Right forelimb (tissue), 1 donor: ENCODE measurements at regions not wholly inside any gene's neighbourhood (a gene's known extent, or its start where the extent isn't known, plus 50 kb on each side); places are given as distances from the start of the nearest gene placed in this dataset.
A peak's percentile ranks its signal among the peaks of the same experiment; 100 is the strongest.

Experiments used
- DNase-seq: peaks from one replicate; pipeline ENCODE4 v3.0.0-alpha.2; 2018

DNA sequence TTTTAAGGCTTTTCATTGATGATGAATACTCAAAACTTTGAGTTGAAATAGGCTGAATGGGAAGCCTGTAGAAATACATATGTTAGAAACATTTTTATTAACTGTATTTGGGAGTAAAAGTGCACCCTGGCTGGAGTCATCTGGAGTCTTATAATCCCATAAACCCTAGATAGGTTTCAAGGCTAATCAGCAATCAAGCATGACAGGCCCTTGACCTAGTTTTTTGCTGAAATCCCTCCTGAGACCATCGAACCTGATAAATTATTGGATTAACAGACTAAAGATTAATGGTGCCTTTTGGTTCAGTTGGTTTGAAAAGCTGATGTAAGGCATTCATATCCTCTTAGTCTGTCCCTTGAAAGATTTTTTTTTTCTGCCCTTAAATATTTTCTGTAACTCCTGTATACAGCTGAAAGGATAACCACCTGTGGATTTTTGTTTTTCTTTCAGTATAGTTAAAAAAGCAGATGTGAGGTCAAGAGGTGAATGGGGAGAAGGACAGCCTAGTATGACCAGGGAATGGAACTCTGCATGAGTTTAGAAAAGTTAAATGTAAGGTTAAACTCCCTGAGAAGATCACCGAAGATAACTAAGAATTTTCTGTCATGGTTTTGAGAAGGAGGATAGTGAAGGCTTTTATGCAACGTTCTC, 69.4 kb upstream of the STXBP5L start:
- no peak for DNase-seq

DNA sequence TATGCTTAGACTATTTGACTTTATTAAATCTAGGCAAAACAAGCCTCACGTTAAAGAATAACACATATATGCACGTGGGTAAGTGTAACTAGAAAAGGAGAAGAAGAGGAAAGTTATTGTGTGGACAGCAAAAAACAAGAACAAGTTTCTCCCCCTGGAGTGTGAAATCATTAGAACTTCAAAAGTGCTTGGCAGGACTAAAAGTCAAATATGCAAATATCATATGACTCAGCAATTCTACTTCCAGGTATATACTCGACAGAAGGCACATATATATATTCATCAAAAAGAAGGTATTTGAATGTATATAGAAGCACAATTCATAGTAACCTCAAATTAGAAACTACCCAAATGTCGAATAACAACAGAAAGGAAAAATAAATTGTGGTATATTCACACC, 68.9 kb upstream of the STXBP5L start:
- no peak for DNase-seq

DNA sequence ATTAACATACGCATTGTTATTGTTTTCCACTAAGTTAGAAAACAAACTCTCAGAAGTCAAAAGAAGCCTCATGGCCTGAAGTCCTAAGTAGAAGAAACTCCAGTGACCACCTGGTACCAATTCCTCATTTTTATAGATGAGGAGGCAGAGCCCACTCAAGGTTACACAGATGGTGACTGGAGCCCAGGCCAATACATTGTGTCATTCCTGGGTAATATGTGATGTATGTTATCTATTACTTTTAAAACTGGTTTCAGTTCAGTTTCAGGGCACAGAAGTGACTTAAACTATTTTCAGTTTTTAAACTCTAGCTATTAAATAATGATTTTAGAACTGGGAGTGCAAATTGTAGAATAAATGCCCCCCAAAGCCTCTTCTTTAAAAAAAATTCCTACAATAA, 66.7 kb upstream of the STXBP5L start:
- DNase-seq: no peak

DNA sequence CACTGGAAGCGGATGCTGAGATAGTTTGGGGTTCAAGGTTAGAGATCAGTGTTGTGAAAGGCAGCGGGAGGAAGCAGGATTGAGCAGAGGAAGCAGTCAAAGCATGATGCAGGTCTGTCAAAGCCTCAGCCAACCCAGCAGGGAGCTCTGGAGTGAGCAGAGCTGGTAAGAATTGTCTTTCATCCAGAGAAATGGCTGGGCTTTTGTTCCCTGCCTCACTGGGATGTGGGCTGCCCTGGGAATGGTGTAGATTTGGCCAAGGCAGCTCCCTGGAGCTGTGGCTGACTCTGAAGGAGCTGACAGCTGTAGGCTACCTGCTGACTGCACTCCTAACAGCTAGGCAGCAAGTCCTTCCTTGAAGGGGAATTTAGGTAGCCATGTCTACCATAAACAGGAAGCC, 61.9 kb upstream of the STXBP5L start:
- no peak for DNase-seq

DNA sequence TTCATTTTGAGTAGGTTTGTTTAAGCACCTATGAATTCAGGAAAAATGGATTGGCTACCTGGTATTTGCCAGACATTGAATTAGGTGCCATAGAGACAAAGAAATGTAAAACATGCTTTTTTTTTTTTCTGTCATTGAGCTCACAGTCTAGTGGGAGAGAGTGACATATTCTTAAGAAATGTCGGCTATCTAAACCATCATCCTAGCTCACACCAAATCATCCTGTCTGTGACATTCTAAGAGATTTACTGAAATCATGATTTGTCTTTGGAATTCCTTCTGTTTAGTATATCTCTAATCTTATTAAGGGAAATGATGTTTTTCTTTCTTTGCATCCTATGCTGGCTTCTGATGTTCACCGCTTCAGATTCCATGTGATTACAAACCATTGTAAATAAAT, 59.5 kb upstream of the STXBP5L start:
- DNase-seq: no peak

DNA sequence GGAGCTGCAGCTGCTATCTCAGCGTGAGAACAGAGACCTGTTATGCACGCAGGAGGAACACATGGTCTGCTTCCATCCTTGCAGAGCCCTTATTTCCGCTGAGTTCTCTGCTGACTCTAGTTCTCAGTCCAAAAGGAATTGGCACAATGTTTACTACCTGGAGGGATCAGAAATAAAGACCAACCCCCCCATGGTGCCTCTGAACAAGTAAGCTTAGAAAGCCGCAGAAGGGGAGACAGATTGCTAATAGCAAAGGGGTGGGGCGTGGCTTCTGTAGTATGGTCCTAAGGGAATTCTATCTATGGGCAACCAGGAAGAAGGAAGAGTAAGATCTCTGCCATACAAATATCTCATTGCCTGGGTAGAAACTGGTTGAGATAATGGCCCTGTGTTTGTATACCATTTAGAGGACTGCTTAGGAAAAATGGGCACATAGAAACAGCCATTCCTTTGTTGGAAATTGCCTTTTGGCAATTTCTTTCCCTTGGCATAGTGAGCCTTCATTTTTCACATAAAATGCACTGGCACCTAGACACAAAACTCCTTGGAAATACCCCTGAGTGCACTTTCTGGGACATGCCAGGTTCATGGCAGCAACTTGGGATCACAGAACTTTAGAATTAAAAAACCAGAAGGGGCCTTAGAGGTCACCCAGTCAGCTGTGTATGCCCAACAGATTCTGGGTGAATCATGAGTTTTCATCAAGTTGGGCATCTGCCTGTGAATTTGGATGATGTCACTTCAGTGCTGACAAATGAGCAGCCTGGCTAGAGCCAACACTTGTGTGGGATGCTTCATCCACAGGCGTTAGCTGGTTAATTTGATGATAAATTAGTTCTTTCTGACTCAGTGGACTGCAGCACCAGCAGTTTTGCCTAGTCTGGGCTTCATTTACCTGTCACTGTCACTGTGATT, 57.4 kb upstream of the STXBP5L start:
- DNase-seq: no peak

DNA sequence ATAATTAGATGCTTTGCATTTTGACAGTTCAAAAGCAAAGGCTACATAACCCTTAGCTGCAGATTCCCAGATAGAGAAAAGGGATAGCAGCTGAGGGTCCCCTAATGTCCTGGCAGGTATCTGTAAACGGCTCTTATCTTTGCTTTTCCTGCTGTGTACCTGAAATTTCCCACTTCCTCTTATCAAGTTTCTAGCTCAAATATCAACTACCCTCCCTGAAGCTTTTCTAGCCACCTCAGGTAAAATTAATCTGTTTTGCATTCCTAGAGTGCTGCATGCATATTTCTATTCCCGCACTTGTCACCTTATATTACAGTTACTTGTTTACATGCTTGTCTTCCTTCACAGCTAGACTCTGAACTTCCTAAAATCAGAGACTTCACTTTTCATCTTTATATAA, 55.6 kb upstream of the STXBP5L start:
- no peak for DNase-seq

DNA sequence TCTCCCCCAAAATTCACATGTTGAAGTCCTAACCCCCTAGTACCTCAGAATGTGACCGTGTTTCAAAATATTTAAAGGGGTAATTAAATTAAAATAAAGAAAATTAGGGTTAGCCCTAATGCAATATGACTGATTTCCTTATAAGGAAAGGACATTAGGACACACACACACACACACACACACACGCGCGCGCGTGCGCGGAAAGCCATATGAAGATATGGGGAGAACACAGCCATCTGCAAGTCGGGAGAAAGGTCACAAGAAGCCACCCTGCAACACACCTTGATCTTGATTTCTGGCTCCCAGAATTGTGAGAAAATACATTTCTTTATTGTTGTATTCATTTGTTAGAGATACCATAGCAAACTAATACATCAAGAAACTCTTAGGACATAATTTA, 54.6 kb upstream of the STXBP5L start:
- no peak for DNase-seq

DNA sequence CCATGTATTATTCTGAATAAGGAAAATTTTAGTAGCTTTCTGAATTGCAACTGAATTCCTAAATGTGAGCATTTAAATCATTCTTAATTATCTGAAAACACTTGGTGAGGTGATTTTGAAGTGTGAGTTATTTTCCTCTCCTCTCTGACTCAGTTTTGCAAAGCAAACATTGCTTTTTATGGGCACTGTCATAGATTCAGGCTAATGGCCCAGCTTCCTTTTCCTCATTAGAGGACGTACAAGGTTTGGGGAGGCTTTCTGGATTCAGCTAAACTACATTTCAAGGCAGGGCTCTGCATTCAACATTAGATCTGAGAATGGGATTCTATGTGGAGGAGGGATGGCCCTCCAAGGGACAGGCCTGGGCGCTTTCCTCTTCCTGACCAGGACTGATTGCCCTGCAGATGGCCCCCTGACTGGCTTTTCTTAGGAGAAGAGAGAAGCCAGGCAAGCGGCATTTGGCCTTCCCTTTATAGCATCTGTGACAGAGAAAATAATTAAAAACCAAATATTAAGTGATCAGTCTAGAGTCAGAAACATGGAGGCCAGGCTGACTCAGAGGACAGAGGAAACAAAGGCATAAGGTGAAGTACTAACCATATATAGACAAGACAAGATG, 53.0 kb upstream of the STXBP5L start:
- DNase-seq: no peak

DNA sequence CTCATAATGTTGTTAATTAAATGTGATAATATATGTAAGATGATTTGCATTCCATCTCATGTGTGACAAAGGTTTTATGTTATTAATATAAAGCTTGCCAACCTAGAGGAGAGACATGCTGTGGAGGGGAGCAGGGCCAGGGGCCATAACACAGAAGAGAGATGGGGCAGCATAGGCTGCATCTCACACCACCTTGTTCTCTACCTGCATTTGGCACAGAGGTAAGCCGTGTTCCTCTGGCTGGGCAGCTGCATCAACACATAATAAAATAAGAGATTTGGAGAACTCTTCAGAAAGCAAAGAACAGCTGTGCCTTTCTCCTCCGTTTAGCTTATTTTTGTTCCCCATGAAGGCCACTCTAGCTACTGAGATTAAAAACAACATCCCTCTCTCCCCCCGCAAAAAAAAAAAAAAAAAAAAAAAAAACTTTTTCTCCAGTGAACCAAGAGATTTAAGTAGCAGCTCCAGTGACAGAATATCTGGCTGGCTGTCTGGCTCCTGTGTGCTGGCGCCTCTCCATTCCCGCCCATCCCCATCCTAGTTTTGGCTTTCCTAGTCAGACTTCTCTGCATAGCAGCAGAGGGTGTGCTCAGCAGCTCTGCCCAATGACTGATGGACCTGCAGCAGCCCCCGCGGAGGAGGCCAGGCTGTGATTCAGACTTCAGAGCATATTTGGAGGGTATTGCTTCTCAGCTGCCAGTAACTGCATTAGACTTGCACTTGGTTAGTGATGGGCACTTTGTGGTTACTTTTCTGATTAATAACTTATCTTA, 52.2 kb upstream of the STXBP5L start:
- DNase-seq: peak; percentile 73
